Liver (tissue), 8 donors: ENCODE measurements at regions not wholly inside any gene's neighbourhood (a gene's known extent, or its start where the extent isn't known, plus 50 kb on each side); places are given as distances from the start of the nearest gene placed in this dataset.

Source experiments
- DNase-seq: peaks from one replicate; pipeline ENCODE4 v3.0.0-alpha.2; 2017; ENCODE audit warnings: low spot score
- H3K27ac ChIP-seq, 2 donors: one replicate each; pipeline ENCODE4 v1.7.0; 2013; ENCODE audit warnings: inconsistent platforms in 2 of 2, low read length in 2 of 2, control low read depth in 1 of 2, low read depth in 1 of 2, mild to moderate bottlenecking in 1 of 2
- H3K27me3 ChIP-seq, 4 donors: one replicate each; pipeline versions ENCODE4 v1.6.1 to v1.7.0; 2013; ENCODE audit warnings: low read length in 3 of 4, inconsistent platforms in 1 of 4, mild to moderate bottlenecking in 1 of 4, moderate library complexity in 1 of 4; ENCODE audit not compliant: control insufficient read depth in 4 of 4, insufficient read depth in 4 of 4
- H3K36me3 ChIP-seq, 4 donors: one replicate each; pipeline versions ENCODE4 v1.6.1 to v1.7.0; 2013; ENCODE audit warnings: low read length in 3 of 4, mild to moderate bottlenecking in 3 of 4, low read depth in 1 of 4, moderate library complexity in 1 of 4; ENCODE audit not compliant: control insufficient read depth in 4 of 4, insufficient read depth in 3 of 4
- H3K4me1 ChIP-seq, 4 donors: one replicate each; pipeline versions ENCODE4 v1.6.1 to v1.7.0; 2013; ENCODE audit warnings: low read length in 3 of 4, mild to moderate bottlenecking in 3 of 4, moderate library complexity in 1 of 4; ENCODE audit not compliant: control insufficient read depth in 4 of 4, insufficient read depth in 4 of 4
- H3K4me3 ChIP-seq, 3 donors: one replicate each; pipeline versions ENCODE4 v1.6.1 to v1.7.0; 2013; ENCODE audit warnings: low read length in 3 of 3, control low read depth in 1 of 3, low read depth in 1 of 3, mild to moderate bottlenecking in 1 of 3
- H3K9ac ChIP-seq, 2 donors: one replicate each; pipeline ENCODE4 v1.7.0; 2013; ENCODE audit warnings: low read length in 2 of 2, mild to moderate bottlenecking in 2 of 2, moderate library complexity in 2 of 2, control low read depth in 1 of 2, low read depth in 1 of 2
- H3K9me3 ChIP-seq, 4 donors: one replicate each; pipeline versions ENCODE4 v1.6.1 to v1.7.0; 2013; ENCODE audit warnings: low read length in 3 of 4; ENCODE audit not compliant: control insufficient read depth in 4 of 4
- FOXA1 ChIP-seq: IDR thresholded peaks from 2 replicates; pipeline ENCODE4 v1.6.1; 2016; ENCODE audit warnings: antibody characterized with exemption
- FOXA2 ChIP-seq: IDR thresholded peaks from 2 replicates; pipeline ENCODE4 v1.6.1; 2016; ENCODE audit warnings: antibody characterized with exemption
- GABPA ChIP-seq, 2 donors: IDR thresholded peaks in 1 of 2; conservative IDR thresholded peaks in 1 of 2; 2 replicates each; pipeline ENCODE4 v1.6.1; 2016; ENCODE audit warnings: antibody characterized with exemption in 2 of 2, mild to moderate bottlenecking in 1 of 2, moderate library complexity in 1 of 2
- HNF4A ChIP-seq, 2 donors: conservative IDR thresholded peaks; 2 replicates each; pipeline ENCODE4 v1.6.1; 2016; ENCODE audit warnings: antibody characterized with exemption in 2 of 2, mild to moderate bottlenecking in 2 of 2
- NR2F2 ChIP-seq: IDR thresholded peaks from 2 replicates; pipeline ENCODE4 v1.6.1; 2016; ENCODE audit warnings: antibody characterized with exemption
- RAD21 ChIP-seq, 2 donors: IDR thresholded peaks; 2 replicates each; pipeline ENCODE4 v1.6.1; 2016; ENCODE audit warnings: antibody characterized with exemption in 2 of 2, mild to moderate bottlenecking in 2 of 2
- RXRA ChIP-seq, 2 donors: IDR thresholded peaks; 2 replicates each; pipeline ENCODE4 v1.6.1; 2017 to 2018; ENCODE audit warnings: antibody characterized with exemption in 2 of 2, mild to moderate bottlenecking in 1 of 2
- SP1 ChIP-seq: IDR thresholded peaks from 2 replicates; pipeline ENCODE4 v1.6.1; 2018; ENCODE audit warnings: antibody characterized with exemption, mild to moderate bottlenecking
- TAF1 ChIP-seq: conservative IDR thresholded peaks from 2 replicates; pipeline ENCODE4 v1.6.1; 2016; ENCODE audit warnings: antibody characterized with exemption, mild to moderate bottlenecking
- whole genome bisulfite sequencing: extraction: QIAGEN DNeasy Blood & Tissue Kit; methylation state at CpG from one replicate; pipeline ENCODE4 v1.1.7; 2013; 5-methylcytosine and 5-hydroxymethylcytosine counted together
- TF ChIP-seq, protein P1 (sequence below): fragments of 150-350 bp; IDR thresholded peaks from 2 replicates; pipeline ENCODE4 v1.5.1; 2017; ENCODE audit warnings: improper control_type of control experiment, low read depth, low read length; ENCODE audit not compliant: missing input control
- TF ChIP-seq, protein P2 (sequence below): IDR thresholded peaks from 2 replicates; pipeline ENCODE4 v1.6.1; 2016; ENCODE audit warnings: antibody characterized with exemption, mild to moderate bottlenecking
- TF ChIP-seq, protein P3 (sequence below): IDR thresholded peaks from 2 replicates; pipeline ENCODE4 v1.6.1; 2016; ENCODE audit warnings: antibody characterized with exemption
- TF ChIP-seq, protein P4 (sequence below): IDR thresholded peaks from 2 replicates; pipeline ENCODE4 v1.6.1; 2016; ENCODE audit warnings: antibody characterized with exemption
- donor health status: healthy.
- donor health status: healthy.
- donor health status: healthy.
- donor health status: healthy.
- donor health status: healthy.

- TF ChIP-seq, protein P1, sequence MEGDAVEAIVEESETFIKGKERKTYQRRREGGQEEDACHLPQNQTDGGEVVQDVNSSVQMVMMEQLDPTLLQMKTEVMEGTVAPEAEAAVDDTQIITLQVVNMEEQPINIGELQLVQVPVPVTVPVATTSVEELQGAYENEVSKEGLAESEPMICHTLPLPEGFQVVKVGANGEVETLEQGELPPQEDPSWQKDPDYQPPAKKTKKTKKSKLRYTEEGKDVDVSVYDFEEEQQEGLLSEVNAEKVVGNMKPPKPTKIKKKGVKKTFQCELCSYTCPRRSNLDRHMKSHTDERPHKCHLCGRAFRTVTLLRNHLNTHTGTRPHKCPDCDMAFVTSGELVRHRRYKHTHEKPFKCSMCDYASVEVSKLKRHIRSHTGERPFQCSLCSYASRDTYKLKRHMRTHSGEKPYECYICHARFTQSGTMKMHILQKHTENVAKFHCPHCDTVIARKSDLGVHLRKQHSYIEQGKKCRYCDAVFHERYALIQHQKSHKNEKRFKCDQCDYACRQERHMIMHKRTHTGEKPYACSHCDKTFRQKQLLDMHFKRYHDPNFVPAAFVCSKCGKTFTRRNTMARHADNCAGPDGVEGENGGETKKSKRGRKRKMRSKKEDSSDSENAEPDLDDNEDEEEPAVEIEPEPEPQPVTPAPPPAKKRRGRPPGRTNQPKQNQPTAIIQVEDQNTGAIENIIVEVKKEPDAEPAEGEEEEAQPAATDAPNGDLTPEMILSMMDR: no peak
- TF ChIP-seq TAF1: no peak
- no peak for TF ChIP-seq SP1
These were observed 280.7 kb upstream of the GK2 start (continued) for GRCh38 chr4:79688691-79689090.

DNA sequence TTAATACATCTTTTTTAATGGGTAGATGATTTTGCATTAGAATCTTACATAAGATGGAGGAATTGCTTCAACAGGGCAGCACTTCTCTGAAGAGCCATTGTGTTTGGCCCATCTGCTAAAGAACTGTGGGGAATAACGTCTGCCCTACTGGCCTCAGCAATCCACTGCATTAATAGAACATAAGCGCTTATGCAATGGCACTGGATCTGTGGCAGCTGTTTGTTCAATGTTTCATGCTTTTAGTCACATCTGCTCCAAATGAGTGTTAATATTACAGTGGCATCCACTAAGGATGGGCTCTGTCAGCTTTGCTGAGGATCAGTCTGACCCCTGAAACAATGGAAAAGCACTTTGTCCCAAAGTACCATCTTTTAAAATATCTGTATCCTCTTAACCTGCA, 279.0 kb upstream of the GK2 start:
- 78% methylated on average over 2 of the region's 2 CpGs for WGBS
- H3K4me1 ChIP-seq: no peaks in the 10 kb centered on the region
- H3K36me3 ChIP-seq: no peaks in the 10 kb centered on the region
- H3K9ac ChIP-seq: no peak overlapping the region
- no peak overlapping the region for H3K4me3 ChIP-seq
- H3K27me3 ChIP-seq: no peaks in the 10 kb centered on the region
- no peak overlapping the region for H3K27ac ChIP-seq
- H3K9me3 ChIP-seq: no peaks in the 10 kb centered on the region
- no peak for DNase-seq
- TF ChIP-seq RAD21 (IDR thresholded peaks at IDR 0.05): no peak
- TF ChIP-seq TAF1: no peak
- TF ChIP-seq, protein P2, sequence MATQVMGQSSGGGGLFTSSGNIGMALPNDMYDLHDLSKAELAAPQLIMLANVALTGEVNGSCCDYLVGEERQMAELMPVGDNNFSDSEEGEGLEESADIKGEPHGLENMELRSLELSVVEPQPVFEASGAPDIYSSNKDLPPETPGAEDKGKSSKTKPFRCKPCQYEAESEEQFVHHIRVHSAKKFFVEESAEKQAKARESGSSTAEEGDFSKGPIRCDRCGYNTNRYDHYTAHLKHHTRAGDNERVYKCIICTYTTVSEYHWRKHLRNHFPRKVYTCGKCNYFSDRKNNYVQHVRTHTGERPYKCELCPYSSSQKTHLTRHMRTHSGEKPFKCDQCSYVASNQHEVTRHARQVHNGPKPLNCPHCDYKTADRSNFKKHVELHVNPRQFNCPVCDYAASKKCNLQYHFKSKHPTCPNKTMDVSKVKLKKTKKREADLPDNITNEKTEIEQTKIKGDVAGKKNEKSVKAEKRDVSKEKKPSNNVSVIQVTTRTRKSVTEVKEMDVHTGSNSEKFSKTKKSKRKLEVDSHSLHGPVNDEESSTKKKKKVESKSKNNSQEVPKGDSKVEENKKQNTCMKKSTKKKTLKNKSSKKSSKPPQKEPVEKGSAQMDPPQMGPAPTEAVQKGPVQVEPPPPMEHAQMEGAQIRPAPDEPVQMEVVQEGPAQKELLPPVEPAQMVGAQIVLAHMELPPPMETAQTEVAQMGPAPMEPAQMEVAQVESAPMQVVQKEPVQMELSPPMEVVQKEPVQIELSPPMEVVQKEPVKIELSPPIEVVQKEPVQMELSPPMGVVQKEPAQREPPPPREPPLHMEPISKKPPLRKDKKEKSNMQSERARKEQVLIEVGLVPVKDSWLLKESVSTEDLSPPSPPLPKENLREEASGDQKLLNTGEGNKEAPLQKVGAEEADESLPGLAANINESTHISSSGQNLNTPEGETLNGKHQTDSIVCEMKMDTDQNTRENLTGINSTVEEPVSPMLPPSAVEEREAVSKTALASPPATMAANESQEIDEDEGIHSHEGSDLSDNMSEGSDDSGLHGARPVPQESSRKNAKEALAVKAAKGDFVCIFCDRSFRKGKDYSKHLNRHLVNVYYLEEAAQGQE: no peak
- no peak for TF ChIP-seq HNF4A (conservative IDR thresholded peaks at IDR 0.05)
- TF ChIP-seq, protein P3, sequence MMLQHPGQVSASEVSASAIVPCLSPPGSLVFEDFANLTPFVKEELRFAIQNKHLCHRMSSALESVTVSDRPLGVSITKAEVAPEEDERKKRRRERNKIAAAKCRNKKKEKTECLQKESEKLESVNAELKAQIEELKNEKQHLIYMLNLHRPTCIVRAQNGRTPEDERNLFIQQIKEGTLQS: no peak
- no peak for TF ChIP-seq FOXA1
- TF ChIP-seq RXRA (IDR thresholded peaks at IDR 0.05): no peak
- TF ChIP-seq NR2F2: no peak
- no peak for TF ChIP-seq SP1
- TF ChIP-seq, protein P1: no peak
- no peak for TF ChIP-seq FOXA2
- TF ChIP-seq, protein P4, sequence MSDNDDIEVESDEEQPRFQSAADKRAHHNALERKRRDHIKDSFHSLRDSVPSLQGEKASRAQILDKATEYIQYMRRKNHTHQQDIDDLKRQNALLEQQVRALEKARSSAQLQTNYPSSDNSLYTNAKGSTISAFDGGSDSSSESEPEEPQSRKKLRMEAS: no peak
- no peak for TF ChIP-seq GABPA (IDR thresholded peaks at IDR 0.05 in 1 of 2, conservative IDR thresholded peaks at IDR 0.05 in 1 of 2)
